HL-60 (cell line): ENCODE measurements at regions not wholly inside any gene's neighbourhood (a gene's known extent, or its start where the extent isn't known, plus 50 kb on each side); places are given as distances from the start of the nearest gene placed in this dataset.

Source experiments
- DNase-seq, 2 experiments: peaks; one replicate each; pipeline ENCODE4 v3.0.0-alpha.2; 2010 to 2020; ENCODE audit warnings: low read depth in 1 of 2, low spot score in 1 of 2
- H3K27ac ChIP-seq: fragments of 250-450 bp; sonication (Bioruptor Pico); replicated peaks from 2 replicates; pipeline ENCODE4 v1.5.1; 2020; ENCODE audit warnings: mild to moderate bottlenecking, moderate library complexity
- H3K27me3 ChIP-seq: fragments of 250-450 bp; sonication (Bioruptor Pico); 2 replicates; pipeline ENCODE4 v1.5.1; 2021; ENCODE audit warnings: mild to moderate bottlenecking, moderate library complexity; ENCODE audit not compliant: insufficient read depth, poor library complexity, severe bottlenecking
- H3K4me3 ChIP-seq: replicated peaks from 2 replicates; pipeline ENCODE4 v1.5.1; 2011; ENCODE audit warnings: mild to moderate bottlenecking, control low read depth, low read length; ENCODE audit not compliant: insufficient read depth
- CTCF ChIP-seq: IDR thresholded peaks from one replicate; pipeline ENCODE4 v1.5.1; 2011; ENCODE audit warnings: low read length, control low read depth, inconsistent platforms; ENCODE audit not compliant: insufficient read depth
- GABPA ChIP-seq: IDR thresholded peaks from 2 replicates; pipeline ENCODE4 v1.6.1; 2012; ENCODE audit warnings: low read depth
- POLR2AphosphoS5 ChIP-seq: IDR thresholded peaks from 2 replicates; pipeline ENCODE4 v1.6.1; 2012; ENCODE audit warnings: low read depth
- SPI1 ChIP-seq: IDR thresholded peaks from 2 replicates; pipeline ENCODE4 v1.6.1; 2012; ENCODE audit warnings: low read depth, mild to moderate bottlenecking, borderline replicate concordance
- TF ChIP-seq, protein P1 (sequence below): IDR thresholded peaks from 2 replicates; pipeline ENCODE4 v1.6.1; 2012; ENCODE audit warnings: low read depth; ENCODE audit not compliant: insufficient replicate concordance

- peaks cover 5% of the 10 kb centered on the region for H3K27me3 ChIP-seq
Observed at GRCh38 chr1:115545791-115546733, 95.7 kb upstream of the VANGL1 start.

DNA sequence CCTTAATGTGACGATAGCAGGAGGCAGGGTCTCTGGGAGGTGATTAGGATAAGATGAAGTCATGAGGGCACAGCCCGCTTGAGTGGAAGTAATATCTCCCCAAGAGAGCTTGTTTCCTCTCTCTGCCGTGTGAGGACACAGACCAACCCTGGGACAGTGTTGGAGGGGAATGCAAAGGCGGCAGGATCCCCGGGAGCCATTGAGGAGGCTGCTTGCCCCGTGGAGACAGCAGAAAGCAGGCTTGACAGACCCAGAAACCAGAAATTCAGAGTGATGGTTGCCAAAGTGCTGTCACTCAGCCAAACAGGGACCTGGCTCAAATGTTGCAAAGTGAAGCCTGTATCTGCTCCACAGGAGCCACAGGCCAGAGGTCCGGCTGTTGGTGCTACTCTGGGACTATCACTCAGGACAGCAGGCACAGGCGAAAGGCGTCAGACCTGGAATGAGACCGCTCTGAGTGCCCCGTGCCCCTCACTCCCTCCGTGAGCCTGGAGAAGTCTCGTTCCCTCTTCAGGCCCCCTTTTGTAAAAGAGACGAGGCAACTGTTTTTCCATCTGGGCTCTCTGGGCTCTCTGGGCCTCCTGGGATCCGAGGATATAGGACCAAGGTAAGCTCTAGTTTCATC is 96.6 kb upstream of the VANGL1 start:
- DNase-seq = no peak
- Histone ChIP-seq H3K4me3 (no peak overlapping the region), H3K27ac (no peak overlapping the region), H3K27me3 (peaks cover 5% of the 10 kb centered on the region)
- TF ChIP-seq GABPA (no peak), CTCF (no peak), POLR2AphosphoS5 (no peak), SPI1 (no peak)
- TF ChIP-seq, protein P1, sequence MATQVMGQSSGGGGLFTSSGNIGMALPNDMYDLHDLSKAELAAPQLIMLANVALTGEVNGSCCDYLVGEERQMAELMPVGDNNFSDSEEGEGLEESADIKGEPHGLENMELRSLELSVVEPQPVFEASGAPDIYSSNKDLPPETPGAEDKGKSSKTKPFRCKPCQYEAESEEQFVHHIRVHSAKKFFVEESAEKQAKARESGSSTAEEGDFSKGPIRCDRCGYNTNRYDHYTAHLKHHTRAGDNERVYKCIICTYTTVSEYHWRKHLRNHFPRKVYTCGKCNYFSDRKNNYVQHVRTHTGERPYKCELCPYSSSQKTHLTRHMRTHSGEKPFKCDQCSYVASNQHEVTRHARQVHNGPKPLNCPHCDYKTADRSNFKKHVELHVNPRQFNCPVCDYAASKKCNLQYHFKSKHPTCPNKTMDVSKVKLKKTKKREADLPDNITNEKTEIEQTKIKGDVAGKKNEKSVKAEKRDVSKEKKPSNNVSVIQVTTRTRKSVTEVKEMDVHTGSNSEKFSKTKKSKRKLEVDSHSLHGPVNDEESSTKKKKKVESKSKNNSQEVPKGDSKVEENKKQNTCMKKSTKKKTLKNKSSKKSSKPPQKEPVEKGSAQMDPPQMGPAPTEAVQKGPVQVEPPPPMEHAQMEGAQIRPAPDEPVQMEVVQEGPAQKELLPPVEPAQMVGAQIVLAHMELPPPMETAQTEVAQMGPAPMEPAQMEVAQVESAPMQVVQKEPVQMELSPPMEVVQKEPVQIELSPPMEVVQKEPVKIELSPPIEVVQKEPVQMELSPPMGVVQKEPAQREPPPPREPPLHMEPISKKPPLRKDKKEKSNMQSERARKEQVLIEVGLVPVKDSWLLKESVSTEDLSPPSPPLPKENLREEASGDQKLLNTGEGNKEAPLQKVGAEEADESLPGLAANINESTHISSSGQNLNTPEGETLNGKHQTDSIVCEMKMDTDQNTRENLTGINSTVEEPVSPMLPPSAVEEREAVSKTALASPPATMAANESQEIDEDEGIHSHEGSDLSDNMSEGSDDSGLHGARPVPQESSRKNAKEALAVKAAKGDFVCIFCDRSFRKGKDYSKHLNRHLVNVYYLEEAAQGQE = no peak

More at GRCh38 chr1:115545791-115546733, 95.7 kb upstream of the VANGL1 start:
- DNase-seq = peak in 1 of 2 experiments; percentile 7
- Histone ChIP-seq H3K27ac (no peak overlapping the region), H3K4me3 (no peak overlapping the region)
- no peak for TF ChIP-seq POLR2AphosphoS5
- peak; percentile 81 for TF ChIP-seq SPI1
- TF ChIP-seq, protein P1 = no peak
- peak; percentile 12 for TF ChIP-seq CTCF
- no peak for TF ChIP-seq GABPA

GRCh38 chr1:115544131-115544530 is 97.6 kb upstream of the VANGL1 start:
- no peaks in the 10 kb centered on the region for H3K27me3 ChIP-seq
- H3K4me3 ChIP-seq = no peak overlapping the region
- no peak for DNase-seq
- no peak overlapping the region for H3K27ac ChIP-seq
- TF ChIP-seq GABPA = no peak
- no peak for TF ChIP-seq CTCF
- TF ChIP-seq, protein P1 = no peak
